ELR (cell line): ENCODE measurements at regions not wholly inside any gene's neighbourhood (a gene's known extent, or its start where the extent isn't known, plus 50 kb on each side); places are given as distances from the start of the nearest gene placed in this dataset.

Source experiments
- DNase-seq: peaks from one replicate; pipeline ENCODE4 v3.0.0-alpha.2; 2015; ENCODE audit warnings: low read depth

- no peak for DNase-seq
Observed at GRCh38 chr9:86893811-86894490, 53.4 kb downstream of the GAS1 start.

- no peak for DNase-seq
Observed at GRCh38 chr9:86892576-86892975, 54.7 kb downstream of the GAS1 start.

- no peak for DNase-seq
Observed at GRCh38 chr9:86891886-86892437, 55.3 kb downstream of the GAS1 start.

GRCh38 chr9:86891091-86891490, 56.2 kb downstream of the GAS1 start:
- no peak for DNase-seq

- no peak for DNase-seq
Observed at GRCh38 chr9:86885232-86885631, 62.1 kb downstream of the GAS1 start.

GRCh38 chr9:86876621-86877196, 70.6 kb downstream of the GAS1 start:
- DNase-seq, result no peak

GRCh38 chr9:86868616-86869015, 78.7 kb downstream of the GAS1 start:
- no peak for DNase-seq

GRCh38 chr9:86867804-86868313, 79.4 kb downstream of the GAS1 start:
- no peak for DNase-seq

GRCh38 chr9:86865952-86866351, 81.4 kb downstream of the GAS1 start:
- DNase-seq, result no peak

GRCh38 chr9:86860006-86860405, 87.3 kb downstream of the GAS1 start:
- DNase-seq, result no peak

- DNase-seq, result no peak
Observed at GRCh38 chr9:86859056-86859455, 88.2 kb downstream of the GAS1 start.

GRCh38 chr9:86858009-86858408, 89.3 kb downstream of the GAS1 start:
- no peak for DNase-seq

GRCh38 chr9:86856259-86856658, 91.0 kb downstream of the GAS1 start:
- no peak for DNase-seq

- peak; percentile 33 for DNase-seq
Observed at GRCh38 chr9:86854898-86855523, 92.3 kb downstream of the GAS1 start.

GRCh38 chr9:86846656-86847055, 100.7 kb downstream of the GAS1 start:
- no peak for DNase-seq

GRCh38 chr9:86843206-86843605, 104.1 kb downstream of the GAS1 start:
- DNase-seq, result no peak

- DNase-seq, result no peak
Observed at GRCh38 chr9:86842573-86842972, 104.7 kb downstream of the GAS1 start.

- DNase-seq, result no peak
Observed at GRCh38 chr9:86839522-86839921, 107.8 kb downstream of the GAS1 start.

GRCh38 chr9:86838519-86839497, 108.5 kb downstream of the GAS1 start:
- DNase-seq, result no peak

GRCh38 chr9:86837345-86837744, 110.0 kb downstream of the GAS1 start:
- no peak for DNase-seq

GRCh38 chr9:86836797-86837196, 110.5 kb downstream of the GAS1 start:
- no peak for DNase-seq

GRCh38 chr9:86836266-86836665, 111.0 kb downstream of the GAS1 start:
- no peak for DNase-seq
